ENCODE measurements at regions not wholly inside any gene's neighbourhood (a gene's known extent, or its start where the extent isn't known, plus 50 kb on each side); places are given as distances from the start of the nearest gene placed in this dataset.
"Not testable (repeated sequence)": the region's sequence is repeated elsewhere in the genome, so short reads cannot be mapped to it uniquely, and the experiment has no call there.

DNA sequence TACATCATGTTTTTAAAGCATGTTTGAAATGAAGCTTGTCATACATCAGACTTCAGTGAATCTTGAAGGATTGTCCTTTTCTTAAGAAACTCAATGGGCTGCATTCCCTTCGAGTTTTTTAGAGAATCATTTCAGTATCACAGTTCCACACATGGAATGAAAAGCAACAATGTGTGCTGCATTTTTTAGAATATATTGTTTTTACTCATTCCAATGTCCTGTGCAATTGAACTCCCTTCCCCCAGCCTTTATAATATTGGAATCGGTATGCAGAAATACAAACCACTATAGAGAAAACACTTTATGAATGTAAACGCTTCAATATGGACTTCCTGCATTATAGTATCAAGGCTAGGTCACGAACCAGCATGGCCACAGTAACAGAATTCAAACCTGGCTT is 634.4 kb downstream of the GATA3 start:
- Histone ChIP-seq H3K4me1 (no peaks in the 10 kb centered on the region), H3K36me3 (no peaks in the 10 kb centered on the region), H3K27me3 (no peaks in the 10 kb centered on the region), H3K9me3 (no peaks in the 10 kb centered on the region), H3K4me3 (ENCODE audit: low read depth, low read length) (no peak overlapping the region)
- TF ChIP-seq, protein P1, sequence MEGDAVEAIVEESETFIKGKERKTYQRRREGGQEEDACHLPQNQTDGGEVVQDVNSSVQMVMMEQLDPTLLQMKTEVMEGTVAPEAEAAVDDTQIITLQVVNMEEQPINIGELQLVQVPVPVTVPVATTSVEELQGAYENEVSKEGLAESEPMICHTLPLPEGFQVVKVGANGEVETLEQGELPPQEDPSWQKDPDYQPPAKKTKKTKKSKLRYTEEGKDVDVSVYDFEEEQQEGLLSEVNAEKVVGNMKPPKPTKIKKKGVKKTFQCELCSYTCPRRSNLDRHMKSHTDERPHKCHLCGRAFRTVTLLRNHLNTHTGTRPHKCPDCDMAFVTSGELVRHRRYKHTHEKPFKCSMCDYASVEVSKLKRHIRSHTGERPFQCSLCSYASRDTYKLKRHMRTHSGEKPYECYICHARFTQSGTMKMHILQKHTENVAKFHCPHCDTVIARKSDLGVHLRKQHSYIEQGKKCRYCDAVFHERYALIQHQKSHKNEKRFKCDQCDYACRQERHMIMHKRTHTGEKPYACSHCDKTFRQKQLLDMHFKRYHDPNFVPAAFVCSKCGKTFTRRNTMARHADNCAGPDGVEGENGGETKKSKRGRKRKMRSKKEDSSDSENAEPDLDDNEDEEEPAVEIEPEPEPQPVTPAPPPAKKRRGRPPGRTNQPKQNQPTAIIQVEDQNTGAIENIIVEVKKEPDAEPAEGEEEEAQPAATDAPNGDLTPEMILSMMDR (IDR thresholded peaks at IDR 0.05; ENCODE audit: low read depth, low read length): no peak
- DNase-seq: no peak

DNA sequence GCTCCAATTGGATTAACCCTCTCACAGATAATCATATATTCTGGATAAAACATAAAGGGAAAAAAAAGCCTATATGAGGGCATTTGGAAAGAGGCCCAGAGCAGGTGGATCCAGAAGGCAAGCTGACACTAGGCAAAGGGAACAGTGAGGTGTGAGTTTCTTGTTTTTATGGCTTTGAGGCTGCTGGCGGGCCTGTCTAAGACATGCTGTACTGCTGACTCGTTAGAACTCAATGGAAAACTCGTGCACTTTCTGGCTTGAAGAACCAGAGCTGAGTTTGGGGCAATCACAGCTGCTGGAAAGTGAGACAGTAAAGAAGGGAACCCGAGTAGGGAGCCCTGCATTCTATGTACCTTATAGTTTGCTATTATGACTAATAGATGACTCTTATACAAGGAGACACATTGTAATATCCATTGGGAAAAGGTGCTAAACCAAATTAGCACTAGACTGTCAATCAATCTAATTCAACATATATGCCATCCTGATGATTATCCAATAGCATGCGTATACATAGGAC is 637.1 kb downstream of the GATA3 start:
- Histone ChIP-seq H3K9me3 (no peaks in the 10 kb centered on the region), H3K27me3 (no peaks in the 10 kb centered on the region), H3K36me3 (no peaks in the 10 kb centered on the region), H3K4me1 (peaks cover 4% of the 10 kb centered on the region), H3K4me3 (ENCODE audit: low read depth, low read length) (no peak overlapping the region)
- DNase-seq: no peak
- TF ChIP-seq, protein P1 (IDR thresholded peaks at IDR 0.05; ENCODE audit: low read depth, low read length): no peak

DNA sequence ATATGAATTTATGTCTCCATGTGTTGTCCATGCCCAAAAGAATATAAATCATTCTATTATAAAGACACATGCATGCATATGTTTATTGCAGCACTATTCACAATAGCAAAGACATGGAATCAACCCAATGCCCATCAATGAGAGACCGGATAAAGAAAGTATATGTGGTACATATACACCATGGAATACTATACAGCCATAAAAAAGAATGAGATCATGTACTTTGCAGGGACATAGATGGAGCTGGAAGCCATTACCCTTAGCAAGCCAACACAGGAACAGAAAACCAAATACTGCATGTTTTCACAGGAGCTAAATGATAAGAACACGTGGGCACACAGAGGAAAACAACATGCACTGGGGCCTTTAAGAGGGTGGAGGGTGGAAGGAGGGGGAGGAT is 639.1 kb downstream of the GATA3 start:
- H3K9me3 ChIP-seq; H3K36me3 ChIP-seq; DNase-seq; H3K27me3 ChIP-seq; H3K4me3 ChIP-seq (ENCODE audit: low read depth, low read length): not testable (repeated sequence)
- H3K4me1 ChIP-seq: peaks cover 12% of the 10 kb centered on the region

DNA sequence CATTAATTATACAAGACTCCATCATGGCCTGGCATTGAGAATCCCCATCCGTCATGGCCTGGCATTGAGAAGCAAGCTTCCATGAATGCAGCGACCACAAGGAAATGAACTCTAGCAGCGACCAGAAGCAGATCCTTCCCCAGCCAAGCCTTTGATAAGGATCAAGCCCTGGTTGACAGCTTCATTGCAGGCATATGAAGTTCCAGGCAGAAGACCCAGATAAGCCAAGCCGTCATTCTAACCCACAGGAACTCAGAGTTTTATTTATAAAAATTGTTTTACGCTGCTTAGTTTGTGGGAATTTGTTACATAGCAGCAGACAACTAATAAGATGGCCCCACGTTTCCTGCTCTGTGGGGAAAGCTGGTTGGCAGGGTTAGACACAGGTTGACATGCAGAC is 642.3 kb downstream of the GATA3 start:
- no peaks in the 10 kb centered on the region for H3K9me3 ChIP-seq
- H3K36me3 ChIP-seq: no peaks in the 10 kb centered on the region
- H3K4me1 ChIP-seq: peaks cover 12% of the 10 kb centered on the region
- DNase-seq: peak; percentile 34
- no peaks in the 10 kb centered on the region for H3K27me3 ChIP-seq
- TF ChIP-seq, protein P1 (IDR thresholded peaks at IDR 0.05; ENCODE audit: low read depth, low read length): no peak
- H3K4me3 ChIP-seq (ENCODE audit: low read depth, low read length): no peak overlapping the region

DNA sequence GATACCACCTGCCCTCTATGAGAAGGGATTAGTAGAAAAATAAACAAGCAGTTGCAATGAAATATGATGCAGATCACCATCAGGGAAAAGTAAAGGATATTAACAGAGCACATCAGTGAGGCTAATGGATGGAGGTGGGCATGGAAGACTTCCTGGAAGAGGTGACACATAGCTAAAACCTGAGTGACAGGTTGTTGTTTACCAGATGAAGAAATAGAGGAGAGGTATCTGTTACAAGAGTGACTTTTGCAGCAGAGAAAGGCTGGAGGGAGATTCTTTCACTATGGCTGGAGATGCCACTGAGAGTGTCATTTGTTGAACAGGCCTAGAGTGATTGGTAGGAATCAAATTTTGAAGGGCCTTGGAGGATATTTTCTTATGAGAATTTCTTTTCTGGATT is 646.2 kb downstream of the GATA3 start:
- no peaks in the 10 kb centered on the region for H3K9me3 ChIP-seq
- peaks cover 12% of the 10 kb centered on the region for H3K4me1 ChIP-seq
- DNase-seq: no peak
- no peaks in the 10 kb centered on the region for H3K36me3 ChIP-seq
- no peak overlapping the region for H3K4me3 ChIP-seq (ENCODE audit: low read depth, low read length)
- no peaks in the 10 kb centered on the region for H3K27me3 ChIP-seq
- TF ChIP-seq, protein P1 (IDR thresholded peaks at IDR 0.05; ENCODE audit: low read depth, low read length): no peak

DNA sequence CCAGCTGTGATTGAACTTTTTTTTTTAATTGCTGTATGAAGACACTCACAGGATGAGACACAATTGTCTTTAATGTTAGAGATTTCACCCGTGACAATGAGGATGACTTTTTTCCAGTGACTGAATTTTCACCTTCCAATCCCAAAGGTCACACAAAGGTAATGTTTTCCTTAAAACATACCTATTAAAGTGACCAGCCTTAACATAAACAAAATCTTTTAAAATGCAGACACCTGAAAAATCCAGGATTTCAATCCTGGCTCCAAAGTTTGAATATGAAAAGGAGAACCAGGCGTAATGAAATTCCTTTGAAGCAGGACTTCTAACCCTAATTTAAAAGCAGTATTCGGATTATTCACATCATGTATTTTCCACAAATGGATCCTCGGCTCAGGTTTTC is 647.7 kb downstream of the GATA3 start:
- no peak overlapping the region for H3K4me3 ChIP-seq (ENCODE audit: low read depth, low read length)
- H3K36me3 ChIP-seq: no peaks in the 10 kb centered on the region
- no peaks in the 10 kb centered on the region for H3K27me3 ChIP-seq
- TF ChIP-seq, protein P1 (IDR thresholded peaks at IDR 0.05; ENCODE audit: low read depth, low read length): no peak
- no peak for DNase-seq
- peaks cover 3% of the 10 kb centered on the region for H3K4me1 ChIP-seq
- H3K9me3 ChIP-seq: no peaks in the 10 kb centered on the region

DNA sequence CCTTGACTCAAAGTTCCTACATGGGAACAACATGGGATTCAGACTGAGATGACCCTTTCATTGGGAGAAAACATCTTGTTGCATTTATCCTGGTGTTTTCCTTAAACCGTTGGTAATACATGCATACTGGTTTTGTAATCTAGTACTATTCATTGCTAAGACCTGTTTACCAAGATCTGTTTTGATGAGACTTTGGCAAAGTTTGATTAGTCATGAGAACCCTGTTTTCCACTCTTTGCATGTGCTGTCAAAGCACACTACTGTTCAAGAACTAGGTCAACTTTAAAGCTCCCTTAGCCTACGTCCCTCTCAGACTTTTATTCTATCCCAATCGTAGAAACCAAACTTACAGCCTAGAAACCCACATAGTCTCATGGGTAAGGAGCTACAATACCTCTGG is 650.9 kb downstream of the GATA3 start:
- H3K27me3 ChIP-seq: no peaks in the 10 kb centered on the region
- no peaks in the 10 kb centered on the region; the same call in 1 of the 2 replicates for H3K4me1 ChIP-seq
- H3K36me3 ChIP-seq: no peaks in the 10 kb centered on the region
- DNase-seq: no peak
- no peak overlapping the region for H3K4me3 ChIP-seq (ENCODE audit: low read depth, low read length)
- H3K9me3 ChIP-seq: no peaks in the 10 kb centered on the region
- TF ChIP-seq, protein P1 (IDR thresholded peaks at IDR 0.05; ENCODE audit: low read depth, low read length): no peak
